ENCODE measurements at regions not wholly inside any gene's neighbourhood (a gene's known extent, or its start where the extent isn't known, plus 50 kb on each side); places are given as distances from the start of the nearest gene placed in this dataset.

DNA sequence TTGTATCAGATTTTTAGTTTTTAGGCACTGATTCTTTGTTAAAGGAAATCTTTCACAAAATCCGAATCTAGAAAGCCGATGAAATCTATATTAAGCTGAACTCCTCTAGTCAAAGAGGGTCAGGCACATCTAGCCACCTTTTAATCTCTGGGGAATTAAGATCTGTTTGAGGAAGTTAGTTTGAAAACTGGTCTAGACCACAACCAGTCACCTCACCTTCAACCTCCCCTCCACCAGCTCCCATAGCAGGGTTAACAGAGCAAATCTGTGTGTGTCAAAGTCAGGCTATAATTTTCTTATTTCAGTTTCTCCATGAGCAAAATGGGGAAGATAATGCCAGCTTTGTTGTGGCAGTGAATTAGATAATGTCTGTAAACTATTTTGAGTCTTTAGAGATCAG is 110.0 kb upstream of the IGFBP7 start:
- TF ChIP-seq CTCF (IDR thresholded peaks at IDR 0.05): no peak
- no peaks in the 10 kb centered on the region for H3K9me3 ChIP-seq

DNA sequence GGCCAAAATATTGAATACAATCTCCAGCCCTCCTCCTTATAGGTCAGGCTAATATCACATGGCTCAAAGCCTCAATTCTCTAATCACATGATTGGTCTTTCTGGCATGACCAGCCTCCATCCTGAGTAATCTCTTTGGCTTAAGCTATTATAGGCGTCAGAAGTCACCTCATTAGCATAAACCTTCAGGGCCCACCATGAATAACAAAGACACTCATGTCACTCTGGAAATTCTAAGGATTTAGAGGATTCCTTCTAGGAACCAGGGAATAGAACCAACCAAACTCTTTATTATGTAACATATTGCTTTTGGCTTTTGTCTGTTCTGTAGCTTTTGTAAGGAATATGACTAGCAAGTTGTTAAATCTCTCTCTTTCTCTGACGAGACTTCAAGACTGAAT is 109.2 kb upstream of the IGFBP7 start:
- Histone ChIP-seq H3K36me3 (no peaks in the 10 kb centered on the region), H3K4me3 (no peak overlapping the region), H3K27ac (no peak overlapping the region), H3K4me1 (no peaks in the 10 kb centered on the region), H3K9me3 (no peaks in the 10 kb centered on the region), H3K27me3 (no peaks in the 10 kb centered on the region)
- no peak for TF ChIP-seq CTCF (IDR thresholded peaks at IDR 0.05)
- DNase-seq: no peak
- no peak for ATAC-seq
- intact Hi-C loops (cut with DNase I): no loop called here

More for the DNA sequence above, 110.0 kb upstream of the IGFBP7 start:
- intact Hi-C loops (cut with DNase I): no loop called here
- no peaks in the 10 kb centered on the region for H3K36me3 ChIP-seq
- no peaks in the 10 kb centered on the region for H3K27me3 ChIP-seq
- H3K27ac ChIP-seq: no peak overlapping the region
- no peak overlapping the region for H3K4me3 ChIP-seq
- no peaks in the 10 kb centered on the region for H3K4me1 ChIP-seq
- ATAC-seq (no peak), DNase-seq (no peak)

DNA sequence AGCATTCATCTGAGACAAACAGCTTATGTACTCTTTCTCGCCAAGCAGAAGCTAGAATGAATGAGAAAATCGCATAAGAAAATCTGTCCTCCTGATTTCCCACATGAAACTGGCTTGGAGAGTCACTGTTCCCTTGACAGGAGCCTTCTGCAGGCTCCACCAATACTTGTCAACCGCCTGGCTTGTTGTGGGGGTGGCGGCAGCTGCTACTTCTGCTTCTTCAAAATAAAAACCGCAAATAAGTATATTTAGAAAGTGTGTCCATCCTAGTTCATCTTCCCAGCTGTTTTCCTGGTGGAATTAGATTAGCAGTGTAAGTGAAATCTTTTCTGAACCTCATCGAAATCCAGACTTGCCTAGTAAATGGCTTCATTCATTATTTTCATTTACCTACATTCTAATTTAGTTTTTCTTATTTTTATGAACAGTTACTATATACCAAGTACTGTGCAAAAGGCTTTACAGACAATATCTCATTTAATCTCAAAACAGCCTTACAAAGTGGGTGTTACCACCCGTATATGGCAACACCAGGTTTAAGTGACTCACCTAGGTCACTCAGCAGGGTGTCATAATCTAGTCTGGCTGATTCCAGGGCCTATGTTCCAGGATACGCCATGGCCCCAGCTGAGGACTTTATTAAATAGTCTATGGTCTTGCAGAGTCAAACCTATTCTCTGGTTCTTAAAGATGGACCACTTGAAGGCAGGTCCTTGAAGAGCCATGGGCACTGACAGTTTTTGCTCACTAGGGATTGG is 104.6 kb upstream of the IGFBP7 start:
- H3K36me3 ChIP-seq: no peaks in the 10 kb centered on the region
- TF ChIP-seq CTCF (IDR thresholded peaks at IDR 0.05): no peak
- intact Hi-C loops (cut with DNase I): no loop called here
- H3K9me3 ChIP-seq: no peaks in the 10 kb centered on the region
- H3K4me3 ChIP-seq: no peak overlapping the region
- H3K27me3 ChIP-seq: no peaks in the 10 kb centered on the region
- H3K27ac ChIP-seq: no peak overlapping the region
- DNase-seq: no peak
- no peak for ATAC-seq
- no peaks in the 10 kb centered on the region for H3K4me1 ChIP-seq

GRCh38 chr4:57211131-57211530 is 100.9 kb upstream of the IGFBP7 start:
- Histone ChIP-seq H3K36me3 (no peaks in the 10 kb centered on the region), H3K27ac (no peak overlapping the region), H3K9me3 (no peaks in the 10 kb centered on the region), H3K27me3 (no peaks in the 10 kb centered on the region), H3K4me3 (no peak overlapping the region), H3K4me1 (no peaks in the 10 kb centered on the region)
- no peak for TF ChIP-seq CTCF (IDR thresholded peaks at IDR 0.05)
- no peak for ATAC-seq
- DNase-seq: no peak
- intact Hi-C loops (cut with DNase I): no loop called here

DNA sequence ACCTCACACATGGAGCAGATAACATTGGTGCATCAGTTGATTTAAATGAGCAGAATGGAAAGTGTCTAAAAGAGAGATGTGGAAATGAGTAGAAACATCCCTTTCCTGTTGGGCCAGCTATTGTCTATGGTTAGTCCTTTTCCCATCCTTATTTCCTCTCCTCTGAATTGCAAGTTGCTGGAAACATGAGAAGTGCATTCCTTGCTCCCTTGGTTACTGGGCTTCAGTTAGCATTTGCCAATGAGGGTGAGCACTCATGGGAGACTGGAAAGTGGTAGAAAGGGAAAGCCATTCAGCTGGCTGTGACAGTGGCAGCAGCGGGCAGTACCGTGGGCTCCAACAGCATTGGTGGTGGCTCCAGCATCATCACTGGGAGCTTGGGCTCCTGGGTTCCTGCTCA is 96.0 kb upstream of the IGFBP7 start:
- ATAC-seq (no peak), DNase-seq (no peak)
- intact Hi-C loops (cut with DNase I): no loop called here
- Histone ChIP-seq H3K27me3 (no peaks in the 10 kb centered on the region), H3K27ac (no peak overlapping the region), H3K36me3 (no peaks in the 10 kb centered on the region), H3K9me3 (no peaks in the 10 kb centered on the region), H3K4me1 (no peaks in the 10 kb centered on the region), H3K4me3 (no peak overlapping the region)
- TF ChIP-seq CTCF (IDR thresholded peaks at IDR 0.05): no peak

Measured in left lung (tissue), 4 donors.